ENCODE measurements at regions not wholly inside any gene's neighbourhood (a gene's known extent, or its start where the extent isn't known, plus 50 kb on each side); places are given as distances from the start of the nearest gene placed in this dataset.

- H3K4me1 Mint-ChIP-seq (ENCODE audit: low read depth, unreplicated experiment): no peaks in the 10 kb centered on the region
- TF ChIP-seq CTCF (IDR thresholded peaks at IDR 0.05; ENCODE audit: partially characterized antibody, unreplicated experiment): no peak
- no peak for DNase-seq
- no peak overlapping the region for H3K27ac Mint-ChIP-seq (ENCODE audit: unreplicated experiment)
- H3K27me3 Mint-ChIP-seq (ENCODE audit: unreplicated experiment): peaks cover 2% of the 10 kb centered on the region
- peaks cover 3% of the 10 kb centered on the region for H3K9me3 Mint-ChIP-seq (ENCODE audit: unreplicated experiment)
- no peak overlapping the region for H3K4me3 Mint-ChIP-seq (ENCODE audit: unreplicated experiment)
- no peaks in the 10 kb centered on the region for H3K36me3 Mint-ChIP-seq (ENCODE audit: unreplicated experiment)
These were observed 538.5 kb downstream of the CENPC start for GRCh38 chr4:67006791-67007190.

GRCh38 chr4:66991521-66991920 lies 553.8 kb downstream of the CENPC start:
- Mint-ChIP-seq H3K27me3 (ENCODE audit: unreplicated experiment) (peaks cover 6% of the 10 kb centered on the region), H3K4me3 (ENCODE audit: unreplicated experiment) (no peak overlapping the region), H3K4me1 (ENCODE audit: low read depth, unreplicated experiment) (no peaks in the 10 kb centered on the region), H3K27ac (ENCODE audit: unreplicated experiment) (no peak overlapping the region), H3K36me3 (ENCODE audit: unreplicated experiment) (peaks cover 12% of the 10 kb centered on the region), H3K9me3 (ENCODE audit: unreplicated experiment) (peaks cover 2% of the 10 kb centered on the region)
- no peak for TF ChIP-seq CTCF (IDR thresholded peaks at IDR 0.05; ENCODE audit: partially characterized antibody, unreplicated experiment)
- no peak for DNase-seq

GRCh38 chr4:66974665-66975064 lies 570.6 kb downstream of the CENPC start:
- Mint-ChIP-seq H3K36me3 (ENCODE audit: unreplicated experiment) (no peaks in the 10 kb centered on the region), H3K27ac (ENCODE audit: unreplicated experiment) (no peak overlapping the region), H3K4me1 (ENCODE audit: low read depth, unreplicated experiment) (peaks cover 19% of the 10 kb centered on the region), H3K4me3 (ENCODE audit: unreplicated experiment) (no peak overlapping the region), H3K9me3 (ENCODE audit: unreplicated experiment) (no peaks in the 10 kb centered on the region), H3K27me3 (ENCODE audit: unreplicated experiment) (no peaks in the 10 kb centered on the region)
- DNase-seq: no peak
- TF ChIP-seq CTCF (IDR thresholded peaks at IDR 0.05; ENCODE audit: partially characterized antibody, unreplicated experiment): no peak

DNA sequence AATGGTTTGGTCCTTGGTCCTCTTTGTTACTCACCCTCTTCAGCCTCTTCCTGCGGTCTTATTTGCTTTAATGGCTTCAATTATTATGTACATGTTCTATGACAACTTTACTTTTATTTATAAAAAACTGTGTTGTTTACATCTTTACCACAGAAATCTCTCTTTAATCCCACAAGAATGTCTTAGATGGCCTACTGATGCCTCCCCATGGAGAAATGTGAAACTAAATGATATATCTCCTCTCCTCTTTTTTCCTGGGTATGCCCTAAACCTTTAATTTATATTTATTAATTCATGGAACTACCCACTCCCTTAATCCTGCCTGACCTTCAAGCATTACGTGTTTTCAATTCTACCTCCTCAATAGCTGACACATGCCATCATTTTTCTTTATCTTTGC lies 573.2 kb downstream of the CENPC start:
- Mint-ChIP-seq H3K9me3 (ENCODE audit: unreplicated experiment) (no peaks in the 10 kb centered on the region), H3K36me3 (ENCODE audit: unreplicated experiment) (no peaks in the 10 kb centered on the region), H3K4me1 (ENCODE audit: low read depth, unreplicated experiment) (peaks cover 12% of the 10 kb centered on the region), H3K4me3 (ENCODE audit: unreplicated experiment) (no peak overlapping the region), H3K27me3 (ENCODE audit: unreplicated experiment) (no peaks in the 10 kb centered on the region), H3K27ac (ENCODE audit: unreplicated experiment) (no peak overlapping the region)
- TF ChIP-seq CTCF (IDR thresholded peaks at IDR 0.05; ENCODE audit: partially characterized antibody, unreplicated experiment): no peak
- DNase-seq: no peak

DNA sequence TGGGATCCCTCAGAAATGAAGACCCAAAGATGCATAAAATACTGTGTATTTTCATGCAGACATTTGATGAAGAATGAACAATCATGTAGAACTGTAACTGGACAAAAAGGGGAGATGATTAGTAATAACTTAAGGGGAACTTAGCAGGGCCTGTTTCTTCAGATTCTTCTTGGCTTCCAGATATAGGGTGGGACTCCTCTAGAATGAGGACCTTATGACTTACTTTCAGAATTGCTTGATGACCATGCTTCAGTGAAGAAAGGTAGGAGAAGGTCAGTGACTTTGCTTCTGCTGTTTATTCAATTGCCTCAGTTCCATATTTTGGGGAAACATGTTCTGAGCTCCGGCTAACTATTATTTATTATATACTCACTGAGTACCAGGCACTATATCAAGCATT lies 580.8 kb downstream of the CENPC start:
- Mint-ChIP-seq H3K36me3 (ENCODE audit: unreplicated experiment) (no peaks in the 10 kb centered on the region), H3K9me3 (ENCODE audit: unreplicated experiment) (peaks cover 3% of the 10 kb centered on the region), H3K4me3 (ENCODE audit: unreplicated experiment) (no peak overlapping the region), H3K4me1 (ENCODE audit: low read depth, unreplicated experiment) (peaks cover 15% of the 10 kb centered on the region), H3K27me3 (ENCODE audit: unreplicated experiment) (no peaks in the 10 kb centered on the region), H3K27ac (ENCODE audit: unreplicated experiment) (no peak overlapping the region)
- no peak for TF ChIP-seq CTCF (IDR thresholded peaks at IDR 0.05; ENCODE audit: partially characterized antibody, unreplicated experiment)
- DNase-seq: no peak
